ENCODE measurements at regions not wholly inside any gene's neighbourhood (a gene's known extent, or its start where the extent isn't known, plus 50 kb on each side); places are given as distances from the start of the nearest gene placed in this dataset.

DNA sequence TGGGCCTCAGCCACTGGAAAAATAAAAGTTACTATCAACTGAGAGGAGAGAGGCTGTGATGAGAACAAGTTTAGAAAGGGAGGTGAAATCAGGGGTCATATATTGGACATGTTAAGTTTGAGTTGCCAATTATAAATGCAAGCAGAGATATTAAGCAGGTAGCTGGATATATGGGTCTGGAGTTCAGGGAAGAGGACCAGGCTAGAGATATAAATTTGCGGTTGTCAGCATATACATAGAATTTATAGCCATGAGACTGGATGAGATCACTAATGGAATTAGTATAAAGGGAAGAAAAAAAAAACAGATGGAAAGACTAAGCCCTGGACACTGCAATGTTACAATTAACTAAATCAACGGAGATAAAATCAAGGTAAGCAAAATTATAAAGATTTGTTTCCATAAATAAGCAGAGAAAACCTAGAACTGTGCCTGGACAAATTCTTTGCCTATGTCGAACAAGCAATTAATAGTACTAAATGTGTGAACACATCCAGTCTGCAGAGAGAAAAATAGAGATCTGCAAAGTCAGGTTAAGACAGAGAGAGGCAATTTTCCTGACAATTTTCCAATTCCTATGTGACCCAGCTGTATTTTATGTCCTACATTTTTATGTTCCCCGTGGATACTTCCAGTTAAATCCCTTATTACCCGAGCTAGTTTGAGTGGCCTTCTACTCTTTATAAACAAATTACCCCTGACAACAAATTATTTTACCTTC lies 265.4 kb downstream of the GASK1B start:
- TF ChIP-seq, protein P1, sequence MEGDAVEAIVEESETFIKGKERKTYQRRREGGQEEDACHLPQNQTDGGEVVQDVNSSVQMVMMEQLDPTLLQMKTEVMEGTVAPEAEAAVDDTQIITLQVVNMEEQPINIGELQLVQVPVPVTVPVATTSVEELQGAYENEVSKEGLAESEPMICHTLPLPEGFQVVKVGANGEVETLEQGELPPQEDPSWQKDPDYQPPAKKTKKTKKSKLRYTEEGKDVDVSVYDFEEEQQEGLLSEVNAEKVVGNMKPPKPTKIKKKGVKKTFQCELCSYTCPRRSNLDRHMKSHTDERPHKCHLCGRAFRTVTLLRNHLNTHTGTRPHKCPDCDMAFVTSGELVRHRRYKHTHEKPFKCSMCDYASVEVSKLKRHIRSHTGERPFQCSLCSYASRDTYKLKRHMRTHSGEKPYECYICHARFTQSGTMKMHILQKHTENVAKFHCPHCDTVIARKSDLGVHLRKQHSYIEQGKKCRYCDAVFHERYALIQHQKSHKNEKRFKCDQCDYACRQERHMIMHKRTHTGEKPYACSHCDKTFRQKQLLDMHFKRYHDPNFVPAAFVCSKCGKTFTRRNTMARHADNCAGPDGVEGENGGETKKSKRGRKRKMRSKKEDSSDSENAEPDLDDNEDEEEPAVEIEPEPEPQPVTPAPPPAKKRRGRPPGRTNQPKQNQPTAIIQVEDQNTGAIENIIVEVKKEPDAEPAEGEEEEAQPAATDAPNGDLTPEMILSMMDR (IDR thresholded peaks at IDR 0.05; ENCODE audit: low read depth, low read length, poor library complexity, severe bottlenecking), result no peak
- no peak for TF ChIP-seq EZH2phosphoT487 (IDR thresholded peaks at IDR 0.05; ENCODE audit: borderline replicate concordance, low read length)

All from DOHH2 (cell line).